Neural crest cell (in vitro differentiated cells): ENCODE measurements at regions not wholly inside any gene's neighbourhood (a gene's known extent, or its start where the extent isn't known, plus 50 kb on each side); places are given as distances from the start of the nearest gene placed in this dataset.

Source experiments
- DNase-seq: peaks from one replicate; pipeline ENCODE4 v3.0.0; 2021; ENCODE audit warnings: low read depth, mixed read lengths, low spot score
- H3K27ac Mint-ChIP-seq: one replicate; pipeline ENCODE4 v1.8.0; 2021; ENCODE audit warnings: mild to moderate bottlenecking, mixed read lengths; ENCODE audit not compliant: unreplicated experiment
- H3K27me3 Mint-ChIP-seq: 2 replicates; pipeline ENCODE4 v1.8.0; 2021; ENCODE audit warnings: low read depth, mild to moderate bottlenecking, mixed read lengths
- H3K36me3 Mint-ChIP-seq: 2 replicates; pipeline ENCODE4 v1.8.0; 2021; ENCODE audit warnings: low read depth, mild to moderate bottlenecking, mixed read lengths
- H3K4me1 Mint-ChIP-seq: 2 replicates; pipeline ENCODE4 v1.8.0; 2021; ENCODE audit warnings: mixed read lengths
- H3K4me3 Mint-ChIP-seq: one replicate; pipeline ENCODE4 v1.8.0; 2021; ENCODE audit warnings: mild to moderate bottlenecking, mixed read lengths
- H3K9me3 Mint-ChIP-seq: 2 replicates; pipeline ENCODE4 v1.8.0; 2021; ENCODE audit warnings: mixed read lengths
- CTCF ChIP-seq: fragments of 200-600 bp; sonication (generic); conservative IDR thresholded peaks from 2 replicates; pipeline ENCODE4 v1.5.0; 2021; ENCODE audit warnings: antibody characterized with exemption, mild to moderate bottlenecking

GRCh38 chr4:163932504-163932903, 438.0 kb downstream of the TMA16 start:
- Mint-ChIP-seq H3K27ac (no peak overlapping the region), H3K4me1 (no peaks in the 10 kb centered on the region), H3K36me3 (no peaks in the 10 kb centered on the region), H3K27me3 (no peaks in the 10 kb centered on the region), H3K4me3 (no peak overlapping the region), H3K9me3 (peaks cover 5% of the 10 kb centered on the region)
- TF ChIP-seq CTCF = no peak
- no peak for DNase-seq

- Mint-ChIP-seq H3K27ac (no peak overlapping the region), H3K9me3 (peaks cover 4% of the 10 kb centered on the region), H3K36me3 (no peaks in the 10 kb centered on the region), H3K4me1 (no peaks in the 10 kb centered on the region), H3K27me3 (no peaks in the 10 kb centered on the region), H3K4me3 (no peak overlapping the region)
- TF ChIP-seq CTCF = no peak
- DNase-seq = no peak
Observed at GRCh38 chr4:163939597-163939996, 445.1 kb downstream of the TMA16 start.

- TF ChIP-seq CTCF = no peak
- H3K9me3 Mint-ChIP-seq = no peaks in the 10 kb centered on the region
- no peak overlapping the region for H3K4me3 Mint-ChIP-seq
- no peaks in the 10 kb centered on the region for H3K4me1 Mint-ChIP-seq
- no peaks in the 10 kb centered on the region for H3K27me3 Mint-ChIP-seq
- no peak for DNase-seq
- no peaks in the 10 kb centered on the region for H3K36me3 Mint-ChIP-seq
- no peak overlapping the region for H3K27ac Mint-ChIP-seq
Observed at GRCh38 chr4:163941221-163941905, 446.9 kb downstream of the TMA16 start.

GRCh38 chr4:163948920-163949455, 454.5 kb downstream of the TMA16 start:
- H3K4me1 Mint-ChIP-seq = no peaks in the 10 kb centered on the region
- H3K27me3 Mint-ChIP-seq = no peaks in the 10 kb centered on the region
- H3K4me3 Mint-ChIP-seq = no peak overlapping the region
- H3K9me3 Mint-ChIP-seq = peaks cover 2% of the 10 kb centered on the region
- TF ChIP-seq CTCF = no peak
- H3K36me3 Mint-ChIP-seq = no peaks in the 10 kb centered on the region
- no peak overlapping the region for H3K27ac Mint-ChIP-seq
- no peak for DNase-seq

- no peak for TF ChIP-seq CTCF
- Mint-ChIP-seq H3K27me3 (no peaks in the 10 kb centered on the region), H3K4me3 (no peak overlapping the region), H3K36me3 (no peaks in the 10 kb centered on the region), H3K4me1 (no peaks in the 10 kb centered on the region), H3K9me3 (peaks cover 2% of the 10 kb centered on the region), H3K27ac (no peak overlapping the region)
- DNase-seq = no peak
Observed at GRCh38 chr4:163949976-163950601, 455.6 kb downstream of the TMA16 start.
